ENCODE measurements at regions not wholly inside any gene's neighbourhood (a gene's known extent, or its start where the extent isn't known, plus 50 kb on each side); places are given as distances from the start of the nearest gene placed in this dataset.

GRCh38 chr2:106631281-106631680, 144.1 kb downstream of the CD8B2 start:
- DNase-seq = no peak

GRCh38 chr2:106638043-106638442, 150.9 kb downstream of the CD8B2 start:
- peak; percentile 11 for DNase-seq

- no peak for DNase-seq
Observed at GRCh38 chr2:106638580-106638979, 151.4 kb downstream of the CD8B2 start.

DNA sequence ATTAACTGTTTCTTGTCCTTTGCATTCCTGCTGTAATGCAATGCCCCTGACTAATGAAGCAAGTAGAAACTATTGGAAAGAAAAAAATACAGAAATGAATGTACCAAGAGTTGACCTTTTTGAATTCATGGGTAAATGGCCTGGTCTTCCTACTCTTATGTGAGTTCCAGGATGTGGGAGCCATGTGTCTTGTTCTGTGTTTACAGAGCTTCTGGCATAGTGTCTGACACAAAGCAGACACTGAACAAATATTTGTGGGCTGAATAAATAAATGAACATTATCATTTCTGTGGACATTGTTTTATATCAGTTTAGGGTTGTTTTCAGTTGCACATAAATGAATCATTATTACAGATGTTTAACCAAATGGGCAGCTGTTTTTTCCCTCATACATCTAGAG, 155.5 kb downstream of the CD8B2 start:
- no peak for DNase-seq

- DNase-seq = no peak
Observed at GRCh38 chr2:106644623-106645022, 157.5 kb downstream of the CD8B2 start.

DNA sequence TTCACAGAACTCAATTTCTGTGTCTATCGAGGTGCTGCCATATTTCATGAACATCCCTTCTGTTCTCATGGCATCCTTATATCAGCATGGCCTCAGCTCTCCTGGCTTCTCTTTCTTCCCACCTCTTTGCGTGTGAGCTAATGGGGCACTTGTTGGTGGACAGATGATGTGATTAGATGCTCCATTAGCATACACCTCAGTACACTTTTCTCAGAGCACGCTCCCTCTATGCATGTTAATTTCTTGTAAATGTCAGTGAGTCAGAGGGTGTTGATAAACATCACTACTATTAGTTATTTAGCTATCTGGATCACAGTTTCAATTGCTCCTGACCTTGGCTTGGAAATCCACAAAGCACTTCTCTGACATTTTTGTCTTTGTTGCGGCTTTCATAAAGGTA, 159.4 kb downstream of the CD8B2 start:
- DNase-seq = no peak

- no peak for DNase-seq
Observed at GRCh38 chr2:106649306-106649705, 162.1 kb downstream of the CD8B2 start.

- no peak for DNase-seq
Observed at GRCh38 chr2:106653465-106653864, 166.3 kb downstream of the CD8B2 start.

GRCh38 chr2:106658616-106659015, 171.5 kb downstream of the CD8B2 start:
- no peak for DNase-seq

GRCh38 chr2:106664669-106665068, 177.5 kb downstream of the CD8B2 start:
- peak; percentile 47 for DNase-seq

GRCh38 chr2:106667478-106668070, 180.4 kb downstream of the CD8B2 start:
- no peak for DNase-seq

DNA sequence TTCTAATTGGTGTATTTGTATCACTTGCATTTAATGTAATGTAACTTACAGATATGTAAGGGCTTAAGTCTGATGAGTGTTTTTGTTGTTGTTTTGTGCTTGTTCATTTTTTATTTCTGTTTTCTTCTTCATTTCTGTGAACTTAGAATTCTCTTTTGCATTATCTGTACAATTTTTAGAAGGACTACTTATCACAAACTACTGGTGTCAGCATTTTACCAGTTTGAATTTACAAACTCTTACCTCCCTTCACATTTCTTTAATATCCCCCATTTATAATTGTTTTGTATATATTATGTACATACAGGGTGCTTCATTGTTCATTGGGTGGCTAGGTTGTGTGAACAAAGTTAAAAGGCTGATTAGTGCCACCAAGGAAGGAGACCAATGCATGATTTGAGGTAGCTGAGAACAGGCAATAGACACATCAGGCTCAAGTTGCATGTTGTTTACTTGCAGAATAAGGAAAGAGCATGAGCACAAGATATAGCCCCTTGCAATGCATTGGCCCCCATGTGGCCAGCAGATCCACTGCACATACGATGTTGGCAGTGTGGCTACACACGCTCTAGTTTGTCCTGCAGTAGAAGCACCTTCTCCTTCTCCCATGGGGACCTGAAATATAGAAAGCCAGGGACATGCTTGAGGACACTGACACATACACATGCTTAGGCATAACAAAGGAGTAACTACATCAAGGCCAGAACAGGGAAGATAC, 198.2 kb downstream of the CD8B2 start:
- no peak for DNase-seq

- DNase-seq = no peak
Observed at GRCh38 chr2:106686814-106687213, 199.2 kb downstream of the ST6GAL2 start.

GRCh38 chr2:106694964-106695470, 190.9 kb downstream of the ST6GAL2 start:
- DNase-seq = no peak

DNA sequence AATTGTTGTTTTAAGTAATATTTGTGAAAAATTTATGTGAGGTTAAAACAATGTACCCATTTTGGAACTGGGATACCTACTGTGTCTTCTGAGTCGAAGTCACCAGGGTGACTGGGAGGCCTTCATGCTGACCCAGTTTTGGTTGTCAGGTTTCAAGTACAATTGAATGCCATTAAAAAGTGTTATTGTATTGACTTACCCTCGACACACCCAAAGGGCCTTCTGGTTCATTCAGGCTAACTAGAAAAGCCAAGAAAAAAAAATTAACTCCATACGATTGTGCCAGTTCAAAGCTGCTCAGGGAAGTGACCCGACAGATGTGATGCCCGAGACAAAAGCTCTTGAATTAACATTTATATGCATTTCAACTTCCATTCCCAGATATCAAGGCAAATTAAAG, 190.0 kb downstream of the ST6GAL2 start:
- DNase-seq = no peak

DNA sequence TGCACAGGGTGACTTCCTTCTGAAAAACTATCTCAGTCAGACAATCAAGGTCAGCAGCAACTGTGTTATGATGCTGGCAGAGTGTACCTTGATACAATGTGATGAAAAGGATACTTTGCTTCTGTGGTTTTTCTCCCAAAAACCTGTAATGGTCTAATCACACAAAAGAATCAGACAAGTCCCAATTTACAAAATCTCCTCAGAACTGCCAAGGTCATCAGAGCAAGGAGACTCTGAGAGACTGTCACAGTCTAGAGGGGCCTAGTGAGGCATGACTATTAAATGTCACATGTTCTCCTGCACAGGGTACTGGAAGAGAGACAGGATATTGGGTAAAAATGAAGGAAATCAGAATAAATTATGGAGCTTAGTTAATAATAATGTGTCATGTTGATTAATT, 185.4 kb downstream of the ST6GAL2 start:
- no peak for DNase-seq

GRCh38 chr2:106701203-106702022, 184.6 kb downstream of the ST6GAL2 start:
- no peak for DNase-seq

- no peak for DNase-seq
Observed at GRCh38 chr2:106703161-106703560, 182.8 kb downstream of the ST6GAL2 start.

DNA sequence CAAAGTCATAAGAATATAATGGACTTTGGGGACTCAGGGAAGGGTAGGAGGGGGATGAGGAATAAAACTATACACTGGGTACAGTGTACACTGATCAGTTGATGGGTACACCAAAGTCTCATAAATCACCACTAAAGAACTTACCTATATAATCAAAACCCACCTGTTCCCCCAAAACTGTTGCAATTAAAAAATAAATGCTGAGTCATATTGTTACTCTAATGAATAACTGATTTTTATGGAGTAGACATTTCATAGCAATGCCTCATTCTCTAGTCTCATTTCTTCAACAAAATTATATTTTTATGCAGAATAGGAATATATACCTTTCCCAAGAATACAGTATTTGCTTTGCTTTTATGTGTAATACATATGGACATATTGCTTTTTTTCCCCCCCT, 181.2 kb downstream of the ST6GAL2 start:
- no peak for DNase-seq

DNA sequence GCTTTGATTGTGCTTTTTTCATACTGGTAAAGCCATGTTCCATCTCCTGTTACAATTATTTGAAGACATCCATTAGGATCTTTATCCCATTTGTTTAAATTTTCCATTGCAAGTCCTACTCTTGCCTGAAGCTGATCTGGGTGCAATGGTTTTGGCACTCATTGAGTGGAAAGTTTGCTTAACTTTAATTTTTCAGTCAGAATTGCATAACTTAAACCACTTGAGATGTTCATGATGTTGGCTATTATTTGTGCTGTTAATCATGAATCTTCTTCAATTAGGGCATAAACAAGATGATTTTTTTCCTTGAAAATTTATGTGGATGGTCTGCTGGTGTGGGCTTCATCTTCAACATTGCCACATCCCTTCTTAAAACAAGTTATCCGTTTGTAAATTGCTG, 180.1 kb downstream of the ST6GAL2 start:
- DNase-seq = no peak

GRCh38 chr2:106706283-106706682, 179.7 kb downstream of the ST6GAL2 start:
- no peak for DNase-seq

DNA sequence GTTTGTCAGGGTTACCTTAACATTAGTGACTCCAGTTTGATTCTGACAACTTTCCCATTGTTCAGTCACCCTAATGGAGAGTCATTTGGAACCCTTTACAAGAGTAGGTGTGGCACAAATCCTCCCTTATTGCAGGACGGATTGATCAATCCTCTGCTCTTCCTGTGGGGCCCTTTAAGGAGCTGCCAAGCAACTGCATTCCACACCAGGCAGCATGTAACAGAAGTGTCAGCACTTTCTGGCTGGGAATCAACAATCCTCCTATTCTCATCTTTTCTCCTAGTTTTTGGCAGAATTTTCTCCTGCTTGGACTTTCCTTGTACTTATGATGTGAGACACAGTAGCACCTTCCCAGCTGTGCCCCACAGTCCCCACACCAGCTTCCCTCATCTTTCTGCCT, 177.8 kb downstream of the ST6GAL2 start:
- DNase-seq = no peak

- DNase-seq = no peak
Observed at GRCh38 chr2:106709229-106709628, 176.7 kb downstream of the ST6GAL2 start.

DNA sequence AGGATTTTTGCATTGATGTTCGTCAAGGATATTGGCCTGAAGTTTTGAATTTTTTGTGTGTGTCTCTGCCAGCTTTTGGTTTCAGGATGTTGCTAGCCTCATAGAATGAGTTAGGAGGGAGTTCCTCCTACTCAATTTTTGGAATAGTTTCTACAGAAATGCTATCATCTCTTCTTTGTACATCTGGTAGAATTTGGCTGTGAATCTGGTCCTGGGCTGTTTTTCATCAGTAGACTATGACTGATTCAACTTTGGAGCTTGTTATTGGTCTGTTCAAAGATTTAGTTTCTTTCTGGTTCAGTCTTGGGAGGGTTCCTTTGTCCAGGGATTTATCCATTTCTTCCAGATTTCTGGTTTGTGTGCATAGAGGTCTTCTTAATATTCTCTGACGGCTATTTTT, 166.7 kb downstream of the ST6GAL2 start:
- DNase-seq = no peak
